ENCODE measurements at regions not wholly inside any gene's neighbourhood (a gene's known extent, or its start where the extent isn't known, plus 50 kb on each side); places are given as distances from the start of the nearest gene placed in this dataset.

DNA sequence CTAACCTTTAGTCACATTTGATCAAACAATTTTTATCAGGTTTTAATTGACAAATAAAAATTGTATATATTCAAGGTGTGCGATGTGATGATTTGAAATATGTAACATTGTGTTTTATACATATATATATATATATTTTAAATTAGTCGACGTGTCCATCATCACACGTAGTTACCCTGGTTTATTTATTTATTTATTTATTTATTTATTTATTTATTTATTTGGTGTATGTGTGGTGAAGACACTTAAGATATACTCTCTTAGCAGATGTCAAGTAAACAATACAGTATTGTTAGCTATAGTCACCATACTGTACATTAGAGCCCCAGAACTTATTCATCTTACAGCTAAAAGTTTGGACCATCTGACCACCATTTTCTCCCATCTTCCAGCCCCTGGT is 224.9 kb upstream of the HHIP start (continued):
- TF ChIP-seq, protein P1, sequence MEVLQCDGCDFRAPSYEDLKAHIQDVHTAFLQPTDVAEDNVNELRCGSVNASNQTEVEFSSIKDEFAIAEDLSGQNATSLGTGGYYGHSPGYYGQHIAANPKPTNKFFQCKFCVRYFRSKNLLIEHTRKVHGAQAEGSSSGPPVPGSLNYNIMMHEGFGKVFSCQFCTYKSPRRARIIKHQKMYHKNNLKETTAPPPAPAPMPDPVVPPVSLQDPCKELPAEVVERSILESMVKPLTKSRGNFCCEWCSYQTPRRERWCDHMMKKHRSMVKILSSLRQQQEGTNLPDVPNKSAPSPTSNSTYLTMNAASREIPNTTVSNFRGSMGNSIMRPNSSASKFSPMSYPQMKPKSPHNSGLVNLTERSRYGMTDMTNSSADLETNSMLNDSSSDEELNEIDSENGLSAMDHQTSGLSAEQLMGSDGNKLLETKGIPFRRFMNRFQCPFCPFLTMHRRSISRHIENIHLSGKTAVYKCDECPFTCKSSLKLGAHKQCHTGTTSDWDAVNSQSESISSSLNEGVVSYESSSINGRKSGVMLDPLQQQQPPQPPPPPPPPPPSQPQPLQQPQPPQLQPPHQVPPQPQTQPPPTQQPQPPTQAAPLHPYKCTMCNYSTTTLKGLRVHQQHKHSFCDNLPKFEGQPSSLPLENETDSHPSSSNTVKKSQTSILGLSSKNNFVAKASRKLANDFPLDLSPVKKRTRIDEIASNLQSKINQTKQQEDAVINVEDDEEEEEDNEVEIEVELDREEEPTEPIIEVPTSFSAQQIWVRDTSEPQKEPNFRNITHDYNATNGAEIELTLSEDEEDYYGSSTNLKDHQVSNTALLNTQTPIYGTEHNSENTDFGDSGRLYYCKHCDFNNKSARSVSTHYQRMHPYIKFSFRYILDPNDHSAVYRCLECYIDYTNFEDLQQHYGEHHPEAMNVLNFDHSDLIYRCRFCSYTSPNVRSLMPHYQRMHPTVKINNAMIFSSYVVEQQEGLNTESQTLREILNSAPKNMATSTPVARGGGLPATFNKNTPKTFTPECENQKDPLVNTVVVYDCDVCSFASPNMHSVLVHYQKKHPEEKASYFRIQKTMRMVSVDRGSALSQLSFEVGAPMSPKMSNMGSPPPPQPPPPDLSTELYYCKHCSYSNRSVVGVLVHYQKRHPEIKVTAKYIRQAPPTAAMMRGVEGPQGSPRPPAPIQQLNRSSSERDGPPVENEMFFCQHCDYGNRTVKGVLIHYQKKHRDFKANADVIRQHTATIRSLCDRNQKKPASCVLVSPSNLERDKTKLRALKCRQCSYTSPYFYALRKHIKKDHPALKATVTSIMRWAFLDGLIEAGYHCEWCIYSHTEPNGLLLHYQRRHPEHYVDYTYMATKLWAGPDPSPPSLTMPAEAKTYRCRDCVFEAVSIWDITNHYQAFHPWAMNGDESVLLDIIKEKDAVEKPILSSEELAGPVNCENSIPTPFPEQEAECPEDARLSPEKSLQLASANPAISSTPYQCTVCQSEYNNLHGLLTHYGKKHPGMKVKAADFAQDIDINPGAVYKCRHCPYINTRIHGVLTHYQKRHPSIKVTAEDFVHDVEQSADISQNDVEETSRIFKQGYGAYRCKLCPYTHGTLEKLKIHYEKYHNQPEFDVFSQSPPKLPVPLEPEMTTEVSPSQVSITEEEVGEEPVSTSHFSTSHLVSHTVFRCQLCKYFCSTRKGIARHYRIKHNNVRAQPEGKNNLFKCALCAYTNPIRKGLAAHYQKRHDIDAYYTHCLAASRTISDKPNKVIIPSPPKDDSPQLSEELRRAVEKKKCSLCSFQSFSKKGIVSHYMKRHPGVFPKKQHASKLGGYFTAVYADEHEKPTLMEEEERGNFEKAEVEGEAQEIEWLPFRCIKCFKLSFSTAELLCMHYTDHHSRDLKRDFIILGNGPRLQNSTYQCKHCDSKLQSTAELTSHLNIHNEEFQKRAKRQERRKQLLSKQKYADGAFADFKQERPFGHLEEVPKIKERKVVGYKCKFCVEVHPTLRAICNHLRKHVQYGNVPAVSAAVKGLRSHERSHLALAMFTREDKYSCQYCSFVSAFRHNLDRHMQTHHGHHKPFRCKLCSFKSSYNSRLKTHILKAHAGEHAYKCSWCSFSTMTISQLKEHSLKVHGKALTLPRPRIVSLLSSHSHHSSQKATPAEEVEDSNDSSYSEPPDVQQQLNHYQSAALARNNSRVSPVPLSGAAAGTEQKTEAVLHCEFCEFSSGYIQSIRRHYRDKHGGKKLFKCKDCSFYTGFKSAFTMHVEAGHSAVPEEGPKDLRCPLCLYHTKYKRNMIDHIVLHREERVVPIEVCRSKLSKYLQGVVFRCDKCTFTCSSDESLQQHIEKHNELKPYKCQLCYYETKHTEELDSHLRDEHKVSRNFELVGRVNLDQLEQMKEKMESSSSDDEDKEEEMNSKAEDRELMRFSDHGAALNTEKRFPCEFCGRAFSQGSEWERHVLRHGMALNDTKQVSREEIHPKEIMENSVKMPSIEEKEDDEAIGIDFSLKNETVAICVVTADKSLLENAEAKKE (CRISPR knock-in tag; IDR thresholded peaks at IDR 0.05), result no peak
- TF ChIP-seq STAT1 (IDR thresholded peaks at IDR 0.05; ENCODE audit: unreplicated experiment), result no peak

DNA sequence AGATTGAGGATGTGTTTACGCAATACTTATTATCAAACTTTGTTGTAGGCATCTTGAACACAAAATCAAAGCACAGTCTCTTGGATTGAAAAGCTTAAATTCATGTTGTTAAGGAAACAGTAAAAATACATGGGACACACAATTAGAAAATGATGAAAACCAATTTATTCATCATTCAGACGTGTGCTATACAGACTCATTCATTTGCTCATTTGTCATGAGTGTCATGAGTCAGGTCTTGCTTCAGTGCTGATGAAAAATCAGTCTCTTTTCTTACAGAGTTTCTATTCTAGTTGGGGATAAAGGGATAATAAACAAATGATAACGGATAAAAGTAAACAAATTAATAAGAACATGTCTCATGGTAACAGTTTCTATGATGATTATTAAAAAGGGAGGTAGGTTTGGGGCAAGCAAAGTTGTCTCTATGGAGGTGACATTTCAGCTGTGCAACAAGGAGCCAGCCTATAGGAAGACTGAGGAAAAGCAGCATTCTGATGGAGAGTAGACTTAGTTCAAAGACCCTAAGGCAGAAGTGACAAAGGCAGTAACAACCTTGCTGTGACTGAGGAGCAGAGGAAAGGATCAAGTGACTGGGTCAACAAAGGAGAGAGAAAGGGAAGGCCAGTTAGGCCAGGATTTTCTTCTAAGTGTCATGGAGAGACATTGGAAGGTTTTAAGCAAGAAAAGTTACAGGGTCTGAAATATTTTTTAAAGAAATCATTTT is 224.0 kb upstream of the HHIP start:
- Histone ChIP-seq H3K27ac (ENCODE audit: low read depth) (no peak overlapping the region), H4K20me1 (replicated peaks; ENCODE audit: insufficient read depth) (no peaks in the 10 kb centered on the region), H3K4me1 (ENCODE audit: insufficient read depth) (no peaks in the 10 kb centered on the region), H3F3A (replicated peaks; ENCODE audit: low read depth) (no peaks in the 10 kb centered on the region), H3K4me3 (no peak overlapping the region), H3K36me3 (ENCODE audit: insufficient read depth) (no peaks in the 10 kb centered on the region), H3K79me2 (replicated peaks; ENCODE audit: insufficient read depth) (no peaks in the 10 kb centered on the region), H3K27me3 (ENCODE audit: insufficient read depth) (no peaks in the 10 kb centered on the region), H3K4me2 (no peak overlapping the region), H3K9me2 (ENCODE audit: insufficient read depth) (peaks cover 8% of the 10 kb centered on the region; the same call in 1 of the 2 replicates), H2AFZ (no peak overlapping the region)
- ATAC-seq (peak; percentile 67), DNase-seq (ENCODE audit: low spot score) (peak; percentile 18)
- no peaks in the 10 kb centered on the region for H3K9me3 Mint-ChIP-seq
- H3K36me3 Mint-ChIP-seq (ENCODE audit: low read depth), result no peaks in the 10 kb centered on the region
- peak overlapping the region; percentile 6 for H3K27ac Mint-ChIP-seq
- peaks cover 3% of the 10 kb centered on the region for H3K27me3 Mint-ChIP-seq (ENCODE audit: insufficient read depth, low read depth, poor library complexity)
- peaks cover 11% of the 10 kb centered on the region for H3K4me1 Mint-ChIP-seq
- no peak overlapping the region for H3K4me3 Mint-ChIP-seq
- TF ChIP-seq EZH2 (IDR thresholded peaks at IDR 0.05; ENCODE audit: low read depth, unreplicated experiment), result no peak
- no peak for TF ChIP-seq STAT1 (IDR thresholded peaks at IDR 0.05; ENCODE audit: unreplicated experiment)
- TF ChIP-seq POLR2AphosphoS5 (IDR thresholded peaks at IDR 0.05; ENCODE audit: low read depth), result no peak
- TF ChIP-seq EZH2phosphoT487 (IDR thresholded peaks at IDR 0.05; ENCODE audit: unreplicated experiment), result no peak
- TF ChIP-seq ZNF114 (CRISPR knock-in tag; IDR thresholded peaks at IDR 0.05), result no peak
- TF ChIP-seq CREB1 (CRISPR knock-in tag; IDR thresholded peaks at IDR 0.05; ENCODE audit: low read depth), result no peak
- no peak for TF ChIP-seq NANOG (IDR thresholded peaks at IDR 0.05; ENCODE audit: borderline replicate concordance)
- TF ChIP-seq ZNF331 (CRISPR knock-in tag; IDR thresholded peaks at IDR 0.05; ENCODE audit: low read depth), result no peak
- TF ChIP-seq, protein P1 (CRISPR knock-in tag; IDR thresholded peaks at IDR 0.05), result no peak
